ENCODE measurements at regions not wholly inside any gene's neighbourhood (a gene's known extent, or its start where the extent isn't known, plus 50 kb on each side); places are given as distances from the start of the nearest gene placed in this dataset.
"Not testable (repeated sequence)": the region's sequence is repeated elsewhere in the genome, so short reads cannot be mapped to it uniquely, and the experiment has no call there.

DNA sequence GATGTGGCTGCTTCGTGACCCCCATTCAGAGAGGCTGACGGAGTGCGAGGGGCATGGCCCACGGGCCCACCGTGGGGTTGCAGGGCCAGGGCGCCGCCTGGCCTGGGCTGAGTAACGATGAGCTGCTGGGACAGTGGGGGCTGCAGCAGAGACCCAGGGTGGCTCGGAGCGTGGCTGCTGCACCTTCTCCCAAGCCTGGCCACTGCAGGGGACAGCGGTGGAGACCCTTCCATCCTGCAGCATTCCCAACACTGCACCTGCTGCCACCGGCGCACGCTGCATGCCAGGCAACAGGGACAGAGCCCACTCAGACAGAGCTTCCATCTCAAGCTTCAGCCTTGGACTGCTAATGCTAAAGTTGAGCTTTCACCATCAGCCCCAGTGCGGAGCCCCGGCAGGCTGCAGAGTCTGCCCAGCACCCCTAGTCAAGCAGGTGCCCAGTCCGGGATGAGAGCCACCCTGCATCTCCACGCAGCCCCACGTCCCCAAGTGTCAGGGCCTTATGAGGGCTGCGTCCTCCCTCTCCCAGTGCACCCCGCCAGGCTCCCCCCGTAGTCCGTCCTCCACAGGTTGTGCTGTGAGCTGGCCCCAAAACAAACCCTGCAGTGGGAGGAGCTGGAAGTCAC, 89.4 kb upstream of the AFDN start:
- no peak for DNase-seq

DNA sequence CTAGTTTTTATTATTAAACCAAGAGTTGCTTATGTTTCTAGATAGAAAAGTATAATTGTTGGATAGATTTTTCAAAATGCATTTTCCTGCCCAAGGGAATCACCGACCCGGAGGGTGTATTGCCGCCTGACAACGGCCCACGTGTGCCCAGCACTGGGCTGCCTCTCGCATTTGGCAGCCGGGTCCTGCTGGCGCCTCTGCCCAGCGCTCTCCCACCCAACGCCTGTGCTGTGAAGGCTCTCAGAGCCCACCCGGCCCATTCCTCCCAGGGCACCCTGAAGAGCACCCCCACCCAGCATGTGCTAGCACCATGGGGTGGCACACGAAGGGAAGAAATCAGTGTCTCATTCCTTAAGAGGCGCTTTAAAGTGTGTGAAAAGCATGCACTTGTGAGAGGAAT, 88.3 kb upstream of the AFDN start:
- no peak for DNase-seq

DNA sequence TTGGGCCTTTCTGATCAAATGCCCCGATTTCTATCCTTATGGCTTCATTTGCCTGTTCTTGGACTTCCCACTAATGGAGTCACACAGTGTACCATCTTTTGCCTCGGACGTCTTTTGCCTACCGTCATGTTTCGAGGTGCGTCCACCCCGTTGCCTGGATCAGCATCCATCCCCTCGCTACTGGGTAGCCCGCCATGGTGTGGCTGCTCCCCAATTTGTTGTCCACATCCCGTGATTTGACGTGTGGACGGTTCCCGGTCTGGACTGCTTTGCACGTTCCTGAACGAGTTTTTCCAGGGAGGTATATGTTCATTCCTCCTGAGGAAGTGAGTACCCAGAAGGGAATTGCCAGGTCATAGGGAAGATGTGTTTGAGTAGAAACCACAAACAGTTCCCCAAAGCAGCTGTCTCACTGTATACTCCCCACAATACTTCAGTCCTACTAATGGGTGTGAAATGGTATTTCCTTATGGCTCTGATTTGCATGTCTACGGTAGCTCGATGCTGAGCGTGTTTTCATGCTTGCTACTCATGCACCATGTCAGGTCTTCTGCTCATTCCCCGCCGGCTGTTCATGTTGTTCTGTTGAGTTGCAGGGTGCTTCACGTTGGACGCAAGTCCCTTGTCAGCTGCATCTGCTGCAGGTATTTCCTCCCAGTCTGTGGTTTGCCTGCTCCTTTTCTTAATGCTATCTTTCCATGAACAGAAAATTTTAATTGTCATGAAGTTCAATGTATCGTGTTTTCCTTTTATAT, 86.8 kb upstream of the AFDN start:
- DNase-seq, result no peak

DNA sequence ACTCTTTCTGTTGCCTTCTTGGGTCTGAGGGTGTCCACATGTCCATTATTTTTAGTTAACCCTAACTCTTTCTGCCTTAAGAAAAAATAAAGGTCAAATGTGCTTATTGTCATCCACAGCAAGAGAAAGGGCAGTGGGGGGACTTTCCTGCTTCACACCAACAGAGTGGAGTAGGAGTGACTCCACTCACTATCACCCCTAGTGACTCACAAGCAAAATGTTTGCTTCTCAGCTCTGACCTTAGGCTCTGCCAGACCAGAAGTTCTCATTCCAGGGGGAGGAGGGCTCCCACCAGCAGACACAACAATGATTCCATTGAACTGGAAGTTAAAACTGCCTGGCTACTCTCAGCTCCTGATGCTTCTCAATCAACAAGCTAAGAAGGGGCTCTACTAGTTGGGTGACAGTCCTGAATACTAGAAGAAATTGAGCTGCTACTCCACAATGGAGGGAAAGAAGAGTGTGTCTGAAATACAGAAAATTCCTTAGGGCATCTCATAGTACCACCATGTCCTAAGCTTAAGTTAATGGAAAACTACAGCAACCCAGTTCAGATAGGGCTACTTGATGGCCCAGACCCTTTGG, 83.9 kb upstream of the AFDN start:
- DNase-seq, result no peak

DNA sequence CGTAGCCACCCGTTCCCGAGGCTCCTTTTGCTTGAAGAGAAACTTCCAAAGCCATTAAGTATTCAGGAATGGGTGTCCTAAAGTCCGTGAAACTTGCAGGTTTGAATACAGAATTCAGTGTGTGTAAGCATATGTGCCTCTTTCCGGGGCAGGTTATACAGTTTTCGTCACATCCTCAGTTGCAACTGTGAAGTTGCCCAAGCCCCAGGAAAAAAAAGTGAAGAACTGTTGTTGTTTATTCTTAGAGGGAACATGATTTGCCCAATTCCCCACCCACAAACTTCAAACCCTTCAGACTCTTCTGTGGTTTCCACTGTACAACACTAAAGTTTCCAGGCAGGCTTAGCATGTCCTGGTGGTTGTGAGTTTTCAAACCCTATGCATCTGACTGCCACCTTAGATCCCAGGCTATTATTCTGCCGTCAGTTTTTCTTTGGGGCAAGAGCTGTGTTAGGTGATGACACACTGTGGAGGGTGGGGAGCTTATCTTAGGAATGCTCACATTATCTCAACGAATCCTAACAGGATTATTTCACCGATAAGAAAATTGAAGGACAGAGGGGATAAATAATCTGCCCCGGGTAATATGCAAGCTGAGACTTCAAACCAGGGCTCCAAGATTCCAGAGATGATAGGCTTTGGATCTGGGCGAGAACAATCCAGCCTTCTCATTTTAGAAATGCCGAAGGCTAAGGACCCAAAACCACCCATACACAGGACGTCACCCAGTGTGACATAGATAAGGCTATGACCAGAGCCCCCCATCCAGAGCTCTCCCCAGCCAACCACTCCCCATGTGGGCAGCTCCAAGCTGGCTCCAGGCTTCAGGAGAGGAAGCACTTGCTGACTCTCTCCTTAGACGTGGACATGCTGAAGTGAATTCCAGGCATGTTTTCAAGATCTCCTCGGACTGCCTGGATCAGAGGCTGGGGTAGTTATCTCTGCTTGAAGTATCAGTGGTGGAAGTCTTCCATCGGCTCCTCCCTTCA, 81.7 kb upstream of the AFDN start:
- DNase-seq, result peak; percentile 58

DNA sequence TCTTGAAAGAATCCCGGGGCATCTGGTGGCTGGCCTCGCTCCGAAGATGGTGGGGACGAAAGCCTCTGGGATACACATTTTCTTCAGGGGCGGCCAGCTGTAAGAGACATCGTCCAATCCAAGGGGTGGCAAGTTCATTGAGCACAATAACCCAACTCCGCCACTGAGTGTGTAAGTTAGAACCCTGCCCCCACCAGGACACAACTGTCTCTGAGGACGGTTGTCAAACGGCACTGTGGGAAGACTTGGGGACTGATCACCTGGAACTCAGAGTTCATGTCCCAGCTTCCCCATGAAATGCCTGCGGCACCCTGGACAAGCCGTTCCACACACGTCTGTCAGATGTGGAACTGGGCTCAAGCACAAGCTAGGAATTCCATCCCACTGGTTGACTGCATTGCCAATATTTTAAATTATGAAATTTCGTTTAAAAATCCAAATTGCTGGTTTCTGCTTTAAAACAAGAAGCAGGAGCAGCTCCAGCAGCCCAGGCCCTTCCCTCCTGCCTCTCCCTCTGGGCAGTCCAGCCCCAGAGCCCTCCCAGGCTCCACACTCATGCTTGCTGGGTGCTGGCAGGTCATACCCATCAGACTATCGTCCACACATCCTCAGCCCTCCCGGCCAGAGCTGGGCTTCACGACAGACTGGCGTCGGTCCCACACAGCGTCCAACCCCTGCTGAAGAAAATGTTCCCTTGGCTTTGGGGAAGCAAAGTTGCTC, 80.9 kb upstream of the AFDN start:
- DNase-seq, result no peak

DNA sequence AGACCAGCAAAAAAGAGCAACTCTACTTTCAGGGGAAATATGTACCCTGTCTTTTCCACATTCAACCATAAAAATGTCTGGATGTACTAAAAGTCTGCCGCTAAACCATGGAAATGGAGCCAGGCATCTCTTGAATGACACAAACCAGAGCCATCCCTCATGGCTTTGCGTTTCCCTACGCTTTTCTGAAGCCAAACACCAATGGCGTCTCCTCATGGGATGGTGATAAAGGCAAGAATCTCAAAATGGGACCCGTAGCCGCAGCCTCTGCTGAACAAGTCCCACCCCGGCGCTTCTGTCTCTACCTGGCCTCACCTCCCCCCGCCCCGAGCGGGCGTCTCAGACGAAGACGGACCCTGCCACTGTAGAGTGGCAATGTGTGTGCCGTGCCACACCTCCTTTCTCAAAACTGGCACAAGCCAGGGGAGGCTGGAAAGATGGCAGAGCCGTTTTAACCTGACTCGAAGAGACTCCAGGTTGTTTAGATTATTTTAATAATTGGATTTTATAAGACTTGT, 80.3 kb upstream of the AFDN start:
- no peak for DNase-seq

DNA sequence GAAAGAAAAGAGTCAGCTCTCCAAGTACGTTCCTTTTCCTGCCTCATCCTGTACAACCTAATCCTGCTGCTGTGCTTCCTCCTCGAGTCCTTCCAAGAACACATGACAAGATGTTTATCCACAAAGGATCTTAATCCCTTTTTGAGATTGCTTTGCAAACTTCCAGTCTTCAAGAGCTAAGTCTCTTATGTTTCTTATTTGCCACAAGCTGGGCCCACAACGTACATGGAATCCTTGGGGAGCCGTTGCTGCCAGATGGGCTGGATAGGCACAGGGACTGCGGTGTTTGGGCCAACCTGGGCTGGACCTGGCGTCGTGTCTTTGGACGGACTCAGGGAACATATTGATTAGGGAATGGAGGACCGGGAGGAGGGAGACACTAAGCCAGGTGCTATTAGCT, 79.7 kb upstream of the AFDN start:
- peak; percentile 80 for DNase-seq

DNA sequence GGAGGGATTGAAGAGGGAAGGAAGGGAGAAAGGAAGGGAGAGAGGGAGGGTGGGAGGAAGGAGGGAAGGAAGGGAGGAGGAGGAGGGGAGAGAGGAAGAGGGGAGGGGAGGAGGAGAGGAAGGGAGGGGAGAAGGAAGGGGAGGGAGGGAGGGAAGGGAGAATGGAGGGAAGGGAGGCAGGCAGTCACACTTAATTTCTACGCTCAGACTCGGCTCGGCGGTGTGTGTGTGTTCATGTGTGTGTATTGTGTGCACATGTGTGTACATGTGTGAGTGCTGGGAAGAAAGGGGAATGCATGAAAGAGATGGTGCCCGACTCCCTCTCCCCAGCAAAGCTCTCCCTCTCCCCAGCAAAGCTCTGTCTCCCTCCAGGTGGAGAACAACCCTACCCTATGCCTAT, 79.1 kb upstream of the AFDN start:
- DNase-seq, result no peak

DNA sequence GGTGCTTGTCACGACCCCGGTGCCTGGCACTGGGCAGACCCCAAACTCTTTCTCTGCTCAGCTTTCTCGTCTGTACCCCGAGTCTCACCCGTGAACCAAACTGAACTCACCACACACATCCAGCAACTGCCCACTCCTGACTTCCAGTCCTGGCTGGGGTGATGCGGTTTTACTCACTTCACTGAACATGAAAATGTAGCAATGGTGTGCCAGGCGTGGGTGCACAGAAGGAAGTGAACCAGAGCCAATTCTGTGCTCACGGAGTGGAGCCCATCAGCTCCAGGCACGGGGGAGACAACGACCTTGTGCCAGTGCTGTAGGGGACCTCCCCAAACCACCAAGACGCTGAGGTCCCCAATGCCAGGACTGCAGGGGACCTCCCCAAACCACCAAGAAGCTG, 78.7 kb upstream of the AFDN start:
- DNase-seq, result no peak

DNA sequence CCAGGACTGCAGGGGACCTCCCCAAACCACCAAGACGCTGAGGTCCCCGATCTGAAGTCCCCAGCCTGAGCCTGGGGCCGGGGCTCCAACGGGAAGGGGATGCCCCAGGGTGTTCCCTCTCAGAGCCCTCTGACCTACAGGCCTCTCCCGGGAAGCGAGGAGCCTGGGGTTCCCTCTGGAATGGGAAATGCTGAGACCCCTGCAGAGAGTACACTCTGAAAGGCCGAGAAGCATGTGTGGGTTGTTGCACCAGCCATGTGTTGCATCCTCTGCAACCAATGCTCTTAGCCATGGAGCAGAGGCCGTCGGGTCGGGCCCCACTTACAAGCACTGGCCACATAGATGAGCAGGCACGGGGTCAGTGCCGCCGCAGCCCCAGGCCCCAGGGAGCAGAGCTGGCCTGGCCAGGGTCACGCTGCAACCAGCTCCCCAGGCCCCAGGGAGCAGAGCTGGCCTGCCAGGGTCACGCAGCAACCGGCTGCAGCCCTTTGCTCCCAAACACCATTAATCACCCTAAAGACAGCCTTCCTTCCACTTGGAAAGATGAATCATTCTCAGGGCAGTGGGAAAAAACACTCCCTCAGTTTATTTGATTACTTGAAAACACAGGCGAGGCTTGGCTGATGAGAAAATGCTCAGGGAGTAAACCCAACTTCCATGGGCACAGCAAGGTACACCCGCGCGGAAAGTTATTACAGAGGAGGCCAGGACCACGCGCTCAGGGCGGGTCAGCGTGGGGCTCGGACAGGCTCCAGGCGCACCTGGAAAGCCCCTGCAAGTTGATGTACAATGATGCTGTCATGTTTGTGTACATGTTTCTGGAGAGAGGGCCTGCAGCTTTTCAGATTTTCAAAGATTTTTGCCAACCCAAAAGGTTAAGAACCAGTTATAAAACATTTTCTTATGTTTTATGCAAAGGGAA, 78.0 kb upstream of the AFDN start:
- DNase-seq, result no peak

DNA sequence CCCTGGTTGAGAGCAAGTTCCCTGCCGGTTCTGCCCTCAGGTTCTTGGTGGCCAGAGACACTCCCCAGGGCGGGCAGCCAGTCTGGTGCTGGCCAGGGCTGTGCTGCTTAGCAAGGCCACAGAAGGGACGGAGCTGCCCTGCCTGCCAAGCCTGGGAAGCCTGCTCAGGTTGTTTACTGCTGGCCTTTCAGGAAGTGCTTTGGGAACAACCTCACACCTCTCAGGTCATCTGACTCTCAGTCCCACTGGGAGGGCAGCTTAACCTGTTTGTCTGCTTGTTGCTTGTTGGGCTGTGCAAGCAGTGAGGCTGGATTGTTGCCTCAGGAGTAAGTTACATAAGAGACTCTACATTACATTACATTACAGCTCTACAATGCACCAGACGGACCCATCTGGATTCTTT, 75.8 kb upstream of the AFDN start:
- no peak for DNase-seq

DNA sequence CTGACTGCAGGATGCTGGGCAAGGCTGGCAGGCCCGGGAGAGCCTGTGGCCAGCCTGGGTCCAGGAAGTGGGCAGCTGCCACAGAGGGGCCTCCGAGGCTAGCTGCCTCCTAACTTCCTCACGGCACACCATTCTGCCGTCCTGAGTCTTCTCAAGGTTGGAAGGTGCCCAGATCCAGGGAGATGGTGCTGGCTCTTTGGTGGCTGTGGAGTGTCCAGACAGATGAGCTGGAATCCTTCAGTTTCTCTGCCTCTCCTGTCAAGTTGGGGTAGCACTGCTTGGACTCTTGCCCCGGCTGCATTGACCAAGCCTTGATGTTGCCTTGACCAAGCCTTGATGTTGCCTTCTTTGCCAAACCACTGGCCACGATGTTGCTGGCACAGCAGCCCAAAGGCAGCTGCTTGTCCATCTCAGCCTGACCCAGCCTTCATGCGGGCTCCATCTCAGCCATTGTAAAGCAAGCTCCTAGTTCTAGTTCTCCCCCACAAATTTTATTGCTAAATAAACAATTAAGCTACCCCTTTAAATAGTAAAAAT, 75.1 kb upstream of the AFDN start:
- no peak for DNase-seq

DNA sequence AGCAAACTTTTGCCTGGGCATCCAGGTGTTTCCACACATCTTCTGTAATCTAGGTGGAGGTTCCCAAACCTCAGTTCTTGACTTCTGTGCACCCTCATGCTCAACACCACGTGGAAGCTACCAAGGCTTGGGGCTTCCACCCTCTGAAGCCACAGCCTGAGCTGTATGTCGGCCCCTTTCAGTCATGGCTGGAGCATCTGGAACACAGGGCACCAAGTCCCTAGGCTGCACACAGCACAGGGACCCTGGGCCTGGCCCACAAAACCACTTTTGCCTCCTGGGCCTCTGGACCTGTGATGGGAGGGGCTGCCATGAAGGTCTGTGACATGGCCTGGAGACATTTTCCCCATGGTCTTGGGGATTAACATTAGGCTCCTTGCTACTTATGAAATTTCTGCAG, 73.4 kb upstream of the AFDN start:
- not testable (repeated sequence) for DNase-seq

DNA sequence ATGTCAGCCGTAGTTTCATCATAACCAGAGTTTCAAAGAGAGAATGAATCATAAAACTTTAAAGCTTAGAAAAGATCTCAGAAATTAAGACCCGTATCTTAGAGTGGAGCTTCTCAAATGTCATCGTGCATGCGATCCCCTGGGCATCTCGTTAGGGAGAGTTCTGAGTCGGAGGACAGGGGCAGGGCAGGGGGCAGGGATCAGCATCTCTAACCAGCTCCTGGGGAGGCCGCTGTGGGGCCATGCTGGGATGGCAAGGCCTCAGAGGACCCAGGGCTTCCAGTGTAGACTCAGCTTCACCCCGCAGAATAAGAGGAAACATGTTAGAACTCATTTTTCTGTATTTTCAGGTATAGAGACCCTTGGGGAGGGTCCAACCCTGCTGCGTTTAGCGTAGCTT, 72.0 kb upstream of the AFDN start:
- no peak for DNase-seq

DNA sequence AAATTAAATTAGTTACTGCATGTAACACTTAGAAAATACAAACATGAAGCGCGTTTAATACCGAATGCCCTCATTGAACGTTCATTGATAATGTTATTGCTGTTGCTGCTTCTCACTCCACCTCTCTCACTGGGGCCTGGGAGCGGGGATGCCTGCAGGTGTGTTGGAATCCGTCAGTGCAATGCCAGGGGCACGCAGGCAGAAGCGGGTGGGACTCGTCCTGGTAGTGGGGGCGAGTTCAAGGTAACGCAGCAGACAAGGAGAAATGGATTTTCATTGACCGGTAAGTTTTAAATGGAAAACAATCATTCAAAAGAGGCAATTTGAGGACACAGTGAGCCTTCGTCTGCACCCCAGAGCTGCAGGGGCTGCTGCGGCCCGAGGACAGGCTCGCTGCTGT, 71.2 kb upstream of the AFDN start:
- DNase-seq, result no peak

DNA sequence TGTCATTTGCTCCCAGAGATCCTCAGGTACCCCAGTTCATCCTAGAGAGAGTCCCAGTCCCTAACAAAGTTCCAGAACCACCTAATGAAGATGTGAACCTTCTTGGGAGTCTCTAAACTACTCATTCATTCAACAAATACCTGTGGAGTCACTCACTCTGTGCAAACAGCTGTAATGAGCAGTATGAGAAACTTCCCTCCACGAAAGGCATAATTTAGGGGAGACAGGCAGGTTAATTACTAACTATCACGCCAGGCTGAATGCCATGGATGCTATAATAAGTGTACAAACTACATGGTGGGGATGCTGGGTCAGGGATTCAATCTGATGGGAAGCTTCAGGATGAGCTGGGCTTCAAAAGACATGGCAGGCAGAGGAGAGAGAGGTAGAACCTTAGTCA, 70.1 kb upstream of the AFDN start:
- no peak for DNase-seq

DNA sequence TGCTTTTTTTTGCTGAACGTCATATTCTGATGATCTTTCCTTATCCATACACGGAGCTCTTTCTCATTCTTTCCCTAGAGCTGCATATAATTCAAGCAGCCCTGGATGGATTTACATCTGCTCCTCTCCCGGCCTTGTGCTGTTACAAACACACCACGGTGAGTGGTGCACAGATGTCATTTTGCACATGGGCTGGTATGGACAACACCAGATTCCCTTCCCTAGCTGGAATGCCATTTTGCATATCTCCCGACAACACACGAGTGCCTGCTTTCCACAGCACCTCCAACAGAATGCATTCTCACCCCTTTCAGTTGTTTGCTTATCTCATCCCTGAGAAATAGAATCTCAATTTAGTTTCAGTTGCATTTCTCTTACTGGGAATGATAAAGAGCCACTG, 69.5 kb upstream of the AFDN start:
- no peak for DNase-seq

DNA sequence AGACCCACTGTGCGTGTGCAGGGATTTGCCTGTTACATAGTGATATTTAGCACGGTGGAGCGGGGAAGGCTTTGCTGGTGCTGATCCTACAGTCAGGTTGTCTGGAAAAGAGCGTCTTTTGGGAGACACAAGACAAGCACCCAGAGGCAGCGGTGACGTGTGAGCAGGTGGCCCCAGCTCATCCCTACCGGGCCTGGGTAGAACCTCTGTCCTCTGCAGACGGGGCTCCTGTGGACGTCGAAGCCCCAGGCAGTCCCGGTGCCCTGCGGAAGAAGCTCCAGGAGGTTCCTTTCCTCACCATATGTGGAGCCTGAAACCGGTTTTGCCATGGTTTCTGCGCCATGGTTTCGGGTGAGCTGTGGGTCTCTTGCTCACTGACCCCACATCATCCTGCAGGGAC, 68.9 kb upstream of the AFDN start:
- no peak for DNase-seq

DNA sequence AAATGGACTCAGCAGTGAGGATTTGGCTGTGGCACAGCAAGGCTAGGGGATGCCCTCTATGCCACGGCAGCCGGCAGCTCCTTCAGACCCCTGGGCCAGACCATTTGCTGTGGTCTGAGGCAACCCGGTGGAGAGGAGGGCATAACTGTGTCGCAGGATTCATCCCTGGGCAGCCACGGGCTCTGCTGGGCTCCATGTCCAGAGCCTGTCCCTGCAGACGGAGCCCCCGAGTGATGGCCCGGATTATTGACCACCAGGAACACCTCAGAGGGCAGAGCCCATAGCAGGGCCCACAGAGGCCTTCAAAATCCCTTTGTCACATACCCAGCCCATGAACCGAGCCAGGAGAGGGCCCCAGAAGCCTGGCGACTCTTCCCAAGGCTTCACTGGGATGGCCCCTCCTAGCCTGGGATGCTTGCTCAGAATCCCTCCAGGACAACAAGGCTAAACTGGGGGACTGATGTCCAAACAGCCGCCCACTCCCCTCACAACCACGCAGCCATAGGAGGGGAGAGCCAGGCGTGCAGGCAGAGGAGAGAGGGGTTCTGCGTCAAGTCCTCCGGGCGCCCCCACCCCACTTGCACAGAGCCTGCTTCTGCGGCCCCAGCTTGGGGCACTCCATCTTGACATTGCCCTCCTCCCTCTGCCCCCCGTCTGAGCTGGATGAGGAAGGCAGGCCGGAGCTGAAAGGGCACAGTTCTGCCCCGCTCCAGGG, 68.2 kb upstream of the AFDN start:
- no peak for DNase-seq
